GM18517 (cell line): ENCODE measurements at regions not wholly inside any gene's neighbourhood (a gene's known extent, or its start where the extent isn't known, plus 50 kb on each side); places are given as distances from the start of the nearest gene placed in this dataset.
"Not testable (repeated sequence)": the region's sequence is repeated elsewhere in the genome, so short reads cannot be mapped to it uniquely, and the experiment has no call there.

Source experiments
- ATAC-seq: cut with Tn5 transposase; IDR thresholded peaks from one replicate; pipeline ENCODE4 v1.9.1; 2021; ENCODE audit warnings: mild to moderate bottlenecking, moderate library complexity; ENCODE audit not compliant: unreplicated experiment

DNA sequence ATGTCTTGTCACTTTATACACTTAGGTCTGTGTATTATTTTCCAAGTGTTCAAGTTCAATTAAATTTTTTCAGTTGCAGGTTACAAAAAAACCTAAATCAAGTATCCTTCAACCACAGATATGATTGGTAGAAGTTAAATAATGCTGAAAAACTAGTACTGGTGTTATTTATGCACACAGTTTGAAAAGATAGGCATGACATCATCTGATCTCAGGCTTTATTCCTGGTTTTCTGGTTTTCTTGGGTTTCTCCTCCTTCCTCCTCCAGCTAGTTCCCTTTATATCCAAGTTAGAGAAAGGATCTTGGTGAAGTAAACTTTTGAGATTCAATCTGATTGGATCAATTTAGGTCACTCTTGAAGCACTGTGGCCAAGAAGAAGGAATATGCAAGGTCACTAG, 1201.1 kb upstream of the B3GALT2 start:
- ATAC-seq: no peak

GRCh38 chr1:194378517-194378916, 1192.1 kb upstream of the B3GALT2 start:
- ATAC-seq: no peak

DNA sequence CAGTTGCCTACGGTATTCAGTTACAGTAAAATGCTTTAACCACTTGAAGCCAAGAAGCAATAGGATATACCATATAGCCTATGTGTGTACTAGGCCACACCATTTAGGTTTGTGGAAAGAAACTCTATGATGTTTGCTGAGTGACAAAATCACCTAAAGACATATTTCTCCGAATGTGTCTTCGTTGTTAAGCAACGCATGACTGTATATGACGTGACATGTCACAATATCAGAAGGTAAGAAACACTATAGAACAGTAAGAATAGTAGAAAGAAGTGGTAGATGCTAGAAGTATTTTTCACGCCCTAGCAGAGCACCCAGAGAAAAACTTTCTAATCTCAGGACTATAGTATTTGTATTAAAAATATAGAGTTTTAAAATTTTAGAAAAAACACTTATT, 1188.2 kb upstream of the B3GALT2 start:
- ATAC-seq: no peak

DNA sequence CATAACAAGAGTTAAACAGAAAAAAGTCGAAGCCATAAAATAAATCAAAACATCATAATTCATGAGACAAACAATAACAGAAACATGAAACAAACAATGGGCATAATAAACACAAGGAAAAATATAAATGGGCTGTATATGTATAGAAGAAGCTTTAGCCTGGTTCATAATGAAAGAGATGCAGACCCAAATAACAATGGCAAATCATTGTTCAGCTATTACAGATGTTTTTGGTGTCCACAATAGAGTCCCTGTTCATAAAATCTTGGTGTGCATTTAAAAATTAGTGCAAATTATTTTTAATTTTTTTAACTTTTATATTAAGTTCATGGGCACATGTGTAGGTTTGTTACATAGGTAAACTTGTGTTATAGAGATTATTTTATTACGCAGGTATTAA, 1185.9 kb upstream of the B3GALT2 start:
- ATAC-seq: no peak

DNA sequence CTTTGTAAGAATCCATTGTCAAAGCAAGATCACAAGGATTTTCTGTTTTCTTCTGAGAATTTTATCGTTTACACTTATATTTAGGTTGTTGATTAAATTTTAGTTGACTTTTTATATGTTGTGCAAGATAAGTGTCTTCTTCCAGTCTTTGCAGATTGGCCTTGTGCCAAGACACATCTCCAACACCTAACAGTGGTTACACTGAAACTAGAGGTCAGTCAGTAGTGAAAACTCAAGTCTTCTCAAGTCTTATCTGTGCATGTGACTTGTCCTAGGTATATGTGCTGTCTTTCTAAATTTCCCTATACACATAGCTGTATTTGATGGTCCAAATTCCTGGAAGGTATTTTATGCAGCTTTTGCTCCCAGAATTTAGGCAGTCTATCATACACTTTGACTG, 1183.2 kb upstream of the B3GALT2 start:
- no peak for ATAC-seq

DNA sequence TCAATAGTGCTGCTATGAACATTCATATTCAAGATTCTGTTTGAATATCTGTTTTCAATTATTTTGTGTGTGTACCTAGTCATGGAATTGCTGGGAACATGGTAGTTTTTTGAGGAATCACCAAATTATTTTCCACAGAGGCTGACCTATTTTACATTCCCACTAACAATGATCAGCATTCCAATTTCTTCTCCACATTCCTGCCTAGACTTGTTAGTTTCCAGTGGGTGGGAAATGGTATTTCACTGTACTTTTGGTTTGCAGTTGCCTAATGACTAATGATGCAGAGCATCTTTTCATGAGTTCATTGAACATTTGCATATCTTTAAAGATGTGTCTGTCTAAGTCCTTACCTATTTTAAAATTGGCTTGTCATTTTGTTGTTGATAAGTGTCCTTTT, 1182.6 kb upstream of the B3GALT2 start:
- ATAC-seq: no peak

DNA sequence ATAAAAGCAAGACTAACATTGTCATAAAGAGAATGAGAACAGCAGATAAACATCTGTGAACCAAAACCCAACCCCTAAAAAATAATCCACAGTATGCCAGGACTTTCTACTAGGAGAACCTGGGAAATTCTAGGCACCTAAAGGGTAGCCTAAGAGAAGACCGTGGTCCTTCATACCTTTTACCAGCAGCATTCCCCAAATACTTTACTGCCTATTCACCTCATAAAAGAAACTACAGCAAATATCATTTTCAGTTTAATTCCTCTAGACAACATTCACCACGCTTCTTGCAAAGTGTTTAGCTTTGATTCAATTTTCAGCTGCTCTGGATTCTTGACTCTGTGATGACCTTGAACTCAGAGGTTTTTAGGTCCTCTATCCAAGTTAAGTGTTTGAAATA, 1180.7 kb upstream of the B3GALT2 start:
- no peak for ATAC-seq

DNA sequence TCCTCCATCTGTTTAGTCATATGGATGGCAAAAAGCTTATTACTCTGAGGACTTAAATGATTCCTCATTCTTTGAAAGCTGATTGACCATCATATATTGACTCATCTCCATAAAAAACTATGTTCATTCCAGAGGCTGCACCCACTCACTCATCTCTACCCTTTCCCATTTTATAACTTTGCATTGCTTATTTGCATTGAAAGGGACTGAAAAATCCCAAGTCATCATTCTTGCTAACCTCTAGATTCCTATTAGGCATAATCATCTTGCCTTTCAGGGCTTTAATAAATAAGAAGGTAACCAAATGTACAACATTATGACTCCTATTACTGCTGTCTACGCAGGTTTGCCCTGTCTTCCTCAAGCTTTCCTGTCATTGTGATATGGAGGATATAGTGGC, 1180.3 kb upstream of the B3GALT2 start:
- no peak for ATAC-seq

- ATAC-seq: no peak
Measured at GRCh38 chr1:194362327-194362726, 1175.9 kb upstream of the B3GALT2 start.

DNA sequence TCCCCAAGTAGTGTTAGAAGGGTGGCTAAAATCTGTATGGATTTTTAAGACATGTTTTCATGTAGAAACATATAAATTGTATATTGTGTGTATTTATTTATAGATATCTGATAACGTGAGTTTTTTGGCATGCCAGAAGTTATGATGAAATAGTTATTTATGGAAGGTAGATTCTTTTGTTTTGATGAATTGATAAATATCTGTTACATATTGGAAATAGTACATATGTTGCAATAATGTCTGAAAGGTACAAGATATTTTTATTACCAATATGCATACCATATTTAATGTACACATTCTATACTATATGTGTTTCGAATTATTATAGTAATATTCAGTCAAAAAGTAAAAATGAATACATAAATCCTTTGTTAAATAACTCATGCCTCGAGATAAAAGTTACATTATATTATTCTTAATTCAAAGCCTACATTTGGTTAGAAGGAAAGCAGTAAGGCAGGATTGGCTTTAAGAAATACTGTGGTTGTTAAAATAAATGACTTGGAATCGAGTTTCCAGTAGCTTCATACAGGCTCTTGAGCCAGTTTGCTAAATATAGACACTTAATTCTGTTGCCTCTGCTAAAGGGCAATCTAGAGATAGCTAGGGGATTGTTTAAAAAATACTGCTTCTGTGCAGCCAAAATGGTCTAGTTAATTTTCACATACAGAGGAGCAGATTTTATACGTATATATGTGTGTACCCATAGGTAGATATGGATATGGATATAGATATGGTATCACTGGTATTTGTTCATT, 1175.1 kb upstream of the B3GALT2 start:
- no peak for ATAC-seq

GRCh38 chr1:194358208-194358581, 1171.8 kb upstream of the B3GALT2 start:
- no peak for ATAC-seq

- not testable (repeated sequence) for ATAC-seq
Measured at GRCh38 chr1:194357573-194358207, 1171.3 kb upstream of the B3GALT2 start.

DNA sequence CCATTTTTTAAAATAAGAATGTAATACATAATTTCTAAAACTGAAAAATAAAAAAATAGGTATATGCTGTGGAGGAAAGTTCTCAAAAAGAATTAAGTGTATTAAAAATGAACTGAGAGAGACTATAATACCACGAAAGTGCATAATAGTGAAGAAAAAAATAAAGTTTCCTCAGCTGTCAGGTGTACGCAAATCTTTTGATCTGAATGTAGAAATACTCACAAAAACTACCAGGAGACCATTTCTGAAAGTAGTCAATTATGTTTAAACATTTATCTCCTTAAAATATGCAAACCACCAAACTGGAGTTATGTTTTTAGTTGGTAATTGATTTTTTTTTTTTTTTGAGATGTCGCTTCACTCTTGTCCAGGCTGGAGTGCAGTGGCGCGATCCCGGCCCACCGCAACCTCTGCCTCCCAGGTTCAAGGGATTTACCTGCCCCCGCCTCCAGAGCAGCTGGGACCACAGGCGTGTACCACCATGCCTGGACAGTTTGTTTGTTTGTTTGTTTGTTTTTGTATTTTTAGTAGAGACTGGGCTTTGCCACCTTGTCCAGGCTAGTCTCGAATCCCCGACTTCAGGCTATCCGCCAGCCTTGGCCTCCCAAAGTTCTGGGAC, 1169.2 kb upstream of the B3GALT2 start:
- ATAC-seq: peak; percentile 47

- no peak for ATAC-seq
Measured at GRCh38 chr1:194353121-194353520, 1166.7 kb upstream of the B3GALT2 start.

DNA sequence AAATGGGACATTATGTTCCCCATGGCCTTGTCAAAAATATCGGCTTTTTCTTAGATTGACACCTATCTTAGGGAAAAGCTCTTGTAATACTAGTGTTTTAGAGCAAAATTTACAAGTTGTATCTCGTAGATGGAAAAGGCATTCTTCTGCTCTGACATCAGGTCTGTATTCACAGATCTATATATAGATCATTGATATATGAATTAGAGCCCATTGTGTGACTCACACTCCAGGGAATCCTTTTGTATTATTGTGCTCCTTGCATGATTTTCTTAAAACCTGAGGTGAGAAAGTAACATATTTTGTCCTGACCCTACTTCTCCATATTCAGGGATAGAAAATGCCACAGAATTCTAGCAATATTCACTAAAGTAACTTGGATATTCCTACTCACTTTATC, 1160.8 kb upstream of the B3GALT2 start:
- ATAC-seq: no peak

DNA sequence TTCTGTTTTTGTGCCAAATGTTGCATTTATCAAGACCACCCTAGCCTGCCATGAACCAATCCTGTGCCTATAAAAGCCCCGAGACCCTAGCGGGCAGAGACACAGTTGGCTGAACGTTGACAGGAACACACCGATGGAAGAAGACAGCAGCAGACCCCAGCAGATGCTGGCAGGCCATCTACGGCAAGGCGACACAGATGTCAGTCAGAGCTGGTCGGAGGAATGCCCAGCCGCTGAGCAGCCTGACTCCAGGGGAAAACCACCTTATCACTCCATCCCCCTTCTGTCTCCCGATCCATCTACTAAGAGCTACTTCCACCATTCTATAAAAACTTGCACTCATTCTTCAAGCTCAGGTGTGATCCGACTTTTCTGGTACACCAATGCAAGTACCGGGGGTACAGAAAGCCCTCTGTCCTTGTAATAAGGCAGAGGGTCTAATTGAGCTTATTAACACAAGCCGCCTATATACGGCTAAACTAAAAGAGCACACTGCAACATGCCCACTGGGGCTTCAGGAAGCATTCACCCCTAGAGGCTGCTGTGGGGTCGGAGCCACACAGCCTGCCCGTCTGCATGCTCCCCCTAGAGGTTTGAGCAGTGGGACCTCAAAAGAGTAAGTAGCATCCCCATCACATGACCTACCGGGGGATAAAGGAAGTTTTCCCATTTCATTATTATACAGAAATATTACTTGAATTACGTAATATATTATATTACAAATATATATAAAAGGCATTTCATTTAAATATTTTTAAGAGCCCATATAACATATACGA, 1156.3 kb upstream of the B3GALT2 start:
- ATAC-seq: no peak

DNA sequence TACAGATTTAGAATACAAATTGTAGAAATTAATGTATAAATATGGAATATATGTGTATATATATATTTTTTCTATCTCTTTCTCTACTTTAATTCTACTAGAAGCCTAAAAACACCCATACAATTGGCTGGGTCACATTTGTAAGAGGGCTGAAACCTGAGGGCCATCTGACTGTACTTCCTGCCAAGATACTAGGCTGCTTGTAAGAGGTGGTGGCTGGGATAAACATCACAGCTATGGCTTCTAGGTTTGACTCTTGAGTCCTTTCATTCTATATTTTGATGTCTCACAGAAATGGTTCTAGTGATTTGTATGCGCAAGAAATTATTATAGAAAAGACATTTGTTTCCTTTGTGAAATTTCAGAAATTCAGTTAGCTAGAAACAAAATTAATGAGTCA, 1155.2 kb upstream of the B3GALT2 start:
- no peak for ATAC-seq

DNA sequence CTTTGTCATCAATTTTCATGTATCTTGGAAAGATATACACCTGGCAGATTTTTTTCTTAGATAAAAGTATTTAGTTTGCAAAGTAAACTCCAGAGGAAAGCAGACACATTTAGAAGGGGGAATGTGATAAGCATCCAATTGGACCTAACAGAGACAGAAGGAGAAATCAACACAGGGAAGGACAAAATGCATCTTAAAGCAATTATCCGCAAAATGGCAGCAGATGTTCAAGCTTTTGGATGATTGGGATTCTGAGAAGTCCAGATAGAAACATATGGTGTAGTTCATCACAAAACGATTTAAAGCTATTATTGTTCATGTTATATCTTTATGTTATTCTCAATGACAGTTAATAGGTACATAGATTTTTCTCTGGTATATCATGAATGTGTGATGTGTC, 1153.1 kb upstream of the B3GALT2 start:
- ATAC-seq: no peak

DNA sequence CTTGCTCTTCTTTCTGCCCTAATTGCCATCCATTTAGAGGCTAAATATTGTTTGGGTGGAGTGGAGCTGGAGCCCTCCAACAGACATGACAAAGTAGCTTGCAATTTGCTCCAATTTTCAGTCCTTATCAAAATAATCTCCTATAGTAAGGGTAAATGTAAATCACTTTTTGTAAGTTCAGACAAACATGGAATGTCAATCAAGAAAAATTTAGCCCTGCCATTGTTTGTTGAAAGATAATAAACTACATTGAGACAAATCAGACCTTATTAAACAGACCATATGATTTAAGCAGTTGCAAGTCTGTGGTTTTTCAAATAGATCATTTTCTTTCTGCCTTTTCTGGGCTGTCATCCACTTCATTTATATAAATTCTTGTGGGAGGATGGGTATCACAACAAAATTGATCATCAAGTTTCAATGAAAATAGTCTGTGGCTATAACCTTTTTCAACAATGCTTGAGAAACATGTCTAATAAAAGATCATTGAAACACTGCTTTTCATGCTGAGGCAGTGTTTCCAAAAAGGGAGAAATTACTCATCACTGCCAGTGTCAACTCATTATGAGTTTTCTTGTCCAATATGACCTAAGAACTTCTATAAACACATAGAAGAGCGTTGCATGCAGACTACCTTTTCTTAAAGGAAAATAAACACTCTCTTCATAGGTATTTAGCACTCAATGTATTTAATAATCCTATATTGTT, 1152.0 kb upstream of the B3GALT2 start:
- no peak for ATAC-seq

- no peak for ATAC-seq
Measured at GRCh38 chr1:194333240-194333639, 1146.8 kb upstream of the B3GALT2 start.

DNA sequence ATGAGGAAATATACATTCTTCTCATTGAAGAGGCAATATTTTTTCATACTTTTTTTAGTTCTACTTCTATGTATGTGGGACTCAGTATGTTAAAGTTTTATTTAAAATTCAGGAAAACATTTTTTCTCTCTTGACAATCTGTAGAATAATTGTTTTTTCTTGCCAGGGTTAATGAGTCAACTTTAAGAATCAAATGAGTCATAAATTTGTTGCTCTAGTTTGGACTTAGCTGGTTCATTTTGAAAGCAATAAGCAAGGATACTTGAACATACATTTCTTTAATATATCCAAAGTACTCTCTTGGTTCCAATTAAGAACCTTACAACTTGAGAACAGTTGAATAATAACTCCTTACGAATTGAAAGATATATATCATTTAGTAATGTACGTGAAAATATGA, 1145.3 kb upstream of the B3GALT2 start:
- no peak for ATAC-seq
